Hepatocyte (in vitro differentiated cells): ENCODE measurements at regions not wholly inside any gene's neighbourhood (a gene's known extent, or its start where the extent isn't known, plus 50 kb on each side); places are given as distances from the start of the nearest gene placed in this dataset.

Source experiments
- EZH2 ChIP-seq: fragments of 200-600 bp; sonication (generic); IDR thresholded peaks from 2 replicates; pipeline ENCODE4 v1.6.1; 2016; ENCODE audit warnings: antibody characterized with exemption, mild to moderate bottlenecking, borderline replicate concordance
- EZH2phosphoT487 ChIP-seq: fragments of 200-600 bp; sonication (generic); IDR thresholded peaks from one replicate; pipeline ENCODE4 v1.6.1; 2018; ENCODE audit warnings: antibody characterized with exemption, mild to moderate bottlenecking, low read depth, moderate library complexity; ENCODE audit not compliant: unreplicated experiment, severe bottlenecking
- TF ChIP-seq, protein P1 (sequence below): fragments of 200-600 bp; sonication (generic); IDR thresholded peaks from 2 replicates; pipeline ENCODE4 v1.5.1; 2016; ENCODE audit warnings: antibody characterized with exemption, mild to moderate bottlenecking; ENCODE audit not compliant: poor library complexity

- TF ChIP-seq EZH2 (no peak), EZH2phosphoT487 (no peak)
- TF ChIP-seq, protein P1, sequence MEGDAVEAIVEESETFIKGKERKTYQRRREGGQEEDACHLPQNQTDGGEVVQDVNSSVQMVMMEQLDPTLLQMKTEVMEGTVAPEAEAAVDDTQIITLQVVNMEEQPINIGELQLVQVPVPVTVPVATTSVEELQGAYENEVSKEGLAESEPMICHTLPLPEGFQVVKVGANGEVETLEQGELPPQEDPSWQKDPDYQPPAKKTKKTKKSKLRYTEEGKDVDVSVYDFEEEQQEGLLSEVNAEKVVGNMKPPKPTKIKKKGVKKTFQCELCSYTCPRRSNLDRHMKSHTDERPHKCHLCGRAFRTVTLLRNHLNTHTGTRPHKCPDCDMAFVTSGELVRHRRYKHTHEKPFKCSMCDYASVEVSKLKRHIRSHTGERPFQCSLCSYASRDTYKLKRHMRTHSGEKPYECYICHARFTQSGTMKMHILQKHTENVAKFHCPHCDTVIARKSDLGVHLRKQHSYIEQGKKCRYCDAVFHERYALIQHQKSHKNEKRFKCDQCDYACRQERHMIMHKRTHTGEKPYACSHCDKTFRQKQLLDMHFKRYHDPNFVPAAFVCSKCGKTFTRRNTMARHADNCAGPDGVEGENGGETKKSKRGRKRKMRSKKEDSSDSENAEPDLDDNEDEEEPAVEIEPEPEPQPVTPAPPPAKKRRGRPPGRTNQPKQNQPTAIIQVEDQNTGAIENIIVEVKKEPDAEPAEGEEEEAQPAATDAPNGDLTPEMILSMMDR = no peak
These were observed 98.0 kb downstream of the SLC5A7 start for GRCh38 chr2:108084311-108084710.
